DOHH2 (cell line): ENCODE measurements at regions not wholly inside any gene's neighbourhood (a gene's known extent, or its start where the extent isn't known, plus 50 kb on each side); places are given as distances from the start of the nearest gene placed in this dataset.

ENCODE experiments used
- CTCF ChIP-seq: fragments of 200-600 bp; sonication (generic); IDR thresholded peaks from one replicate; pipeline ENCODE4 v1.5.1; 2014; ENCODE audit warnings: antibody characterized with exemption, mild to moderate bottlenecking, low read depth, low read length; ENCODE audit not compliant: poor library complexity, severe bottlenecking
- EZH2phosphoT487 ChIP-seq: fragments of 200-600 bp; sonication (generic); IDR thresholded peaks from 2 replicates; pipeline ENCODE4 v1.6.1; 2017; ENCODE audit warnings: borderline replicate concordance, mild to moderate bottlenecking, antibody characterized with exemption, low read length, moderate library complexity, mixed read lengths

GRCh38 chr6:67175101-67175500 is 1460.0 kb upstream of the ADGRB3 start:
- no peak for TF ChIP-seq CTCF
- TF ChIP-seq EZH2phosphoT487 = no peak
